ENCODE measurements at regions not wholly inside any gene's neighbourhood (a gene's known extent, or its start where the extent isn't known, plus 50 kb on each side); places are given as distances from the start of the nearest gene placed in this dataset.
"Not testable (repeated sequence)": the region's sequence is repeated elsewhere in the genome, so short reads cannot be mapped to it uniquely, and the experiment has no call there.

DNA sequence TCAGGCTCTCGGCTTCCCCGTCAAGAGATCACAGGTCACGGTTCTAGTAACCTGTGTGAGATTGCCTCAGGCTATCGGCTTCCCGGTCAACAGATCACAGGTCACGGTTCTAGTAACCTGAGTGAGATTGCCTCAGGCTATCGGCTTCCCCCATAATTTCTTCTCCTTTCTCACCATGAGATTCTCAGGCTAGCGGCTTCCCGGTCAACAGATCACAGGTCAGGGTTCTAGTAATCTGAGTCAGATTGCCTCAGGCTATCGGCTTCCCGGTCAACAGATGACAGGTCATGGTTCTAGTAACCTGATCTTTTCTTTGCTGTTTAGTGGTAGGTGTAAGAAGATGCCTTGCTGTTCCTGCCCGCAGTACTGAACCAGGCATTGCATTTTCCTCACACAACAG, 418.2 kb upstream of the ZNF717 start:
- no peak for DNase-seq (ENCODE audit: low spot score)

DNA sequence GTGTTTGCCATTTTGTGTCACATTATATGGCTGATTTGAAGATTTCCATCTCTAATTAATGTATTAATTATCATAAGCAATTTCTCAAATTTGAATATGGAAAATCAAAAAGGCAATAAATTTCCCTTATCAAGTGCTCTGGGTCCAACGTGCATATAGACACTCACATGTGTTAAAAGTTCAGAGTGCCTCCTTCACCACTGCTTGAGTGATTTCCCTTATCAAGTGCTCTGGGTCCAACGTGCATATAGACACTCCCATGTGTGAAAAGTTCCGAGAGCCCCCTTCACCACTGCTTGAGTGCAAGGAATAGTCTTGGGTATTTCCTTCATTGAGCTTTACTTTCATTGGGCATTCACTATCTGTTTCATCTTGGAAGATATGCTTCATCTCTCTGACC, 421.0 kb upstream of the ZNF717 start:
- no peak for DNase-seq (ENCODE audit: low spot score)

- DNase-seq (ENCODE audit: low spot score), result no peak
These were observed 427.3 kb upstream of the ZNF717 start for GRCh38 chr3:76212679-76213078.

DNA sequence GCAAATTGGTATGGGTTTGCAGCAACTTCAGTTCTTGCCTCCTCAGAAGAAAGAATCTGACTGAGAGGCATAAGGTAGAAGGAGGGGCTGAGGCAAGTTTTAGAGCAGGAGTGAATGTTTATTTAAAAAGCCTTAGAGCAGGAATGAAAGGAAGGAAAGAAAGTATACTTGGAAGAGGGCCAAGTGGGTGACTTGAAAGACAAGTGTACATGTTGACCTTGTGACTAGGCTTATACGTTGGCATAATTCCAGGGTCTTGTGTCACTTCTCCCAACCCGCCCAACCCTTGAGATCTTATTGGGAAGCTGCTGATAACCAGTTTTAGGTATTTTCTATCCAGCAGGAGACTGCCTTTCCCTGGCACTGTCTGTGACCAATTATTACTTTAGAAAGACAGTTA, 436.9 kb upstream of the ZNF717 start:
- DNase-seq (ENCODE audit: low spot score), result no peak

- DNase-seq (ENCODE audit: low spot score), result no peak
These were observed 445.9 kb upstream of the ZNF717 start for GRCh38 chr3:76231258-76231657.

- no peak for DNase-seq (ENCODE audit: low spot score)
These were observed 457.8 kb upstream of the ZNF717 start for GRCh38 chr3:76242886-76243753.

DNA sequence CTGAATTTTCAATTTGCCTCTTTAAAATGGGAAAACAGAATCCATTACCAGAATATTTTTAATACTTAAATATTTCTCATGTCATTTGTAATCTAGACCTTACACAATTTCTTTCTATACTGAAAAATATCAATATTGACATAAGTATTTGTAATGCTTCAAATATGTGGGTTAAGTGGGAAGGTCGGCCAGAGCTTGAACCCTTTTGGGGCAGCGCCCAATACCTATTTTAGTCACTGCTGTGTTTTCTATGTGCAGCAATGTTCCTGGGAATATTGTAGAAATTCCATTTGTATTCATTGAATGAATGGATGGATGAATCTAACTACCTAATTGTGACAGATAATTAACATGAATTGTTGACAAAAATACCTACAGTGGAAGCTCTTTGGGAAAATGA, 459.7 kb upstream of the ZNF717 start:
- DNase-seq (ENCODE audit: low spot score), result no peak

DNA sequence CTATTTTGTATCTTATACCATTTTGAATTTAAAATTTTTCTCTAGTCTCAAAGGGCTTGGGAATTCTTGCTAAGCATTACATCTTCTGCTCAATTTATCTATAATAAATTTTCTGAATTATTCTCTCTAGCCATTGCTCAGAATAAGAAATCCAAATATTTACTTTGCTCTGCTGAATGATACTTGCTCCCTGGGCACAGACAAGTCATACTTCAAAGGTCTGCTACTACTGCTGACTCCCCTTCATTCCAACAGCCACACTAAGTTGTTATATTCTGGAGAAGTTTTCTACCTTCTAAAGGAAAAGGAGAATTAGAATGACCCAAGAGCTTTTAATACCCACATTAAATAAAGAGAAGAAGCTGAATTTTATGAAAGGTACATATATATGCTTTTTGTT, 460.3 kb upstream of the ZNF717 start:
- DNase-seq (ENCODE audit: low spot score), result no peak

- no peak for DNase-seq (ENCODE audit: low spot score)
These were observed 479.1 kb upstream of the ZNF717 start for GRCh38 chr3:76264496-76264895.

DNA sequence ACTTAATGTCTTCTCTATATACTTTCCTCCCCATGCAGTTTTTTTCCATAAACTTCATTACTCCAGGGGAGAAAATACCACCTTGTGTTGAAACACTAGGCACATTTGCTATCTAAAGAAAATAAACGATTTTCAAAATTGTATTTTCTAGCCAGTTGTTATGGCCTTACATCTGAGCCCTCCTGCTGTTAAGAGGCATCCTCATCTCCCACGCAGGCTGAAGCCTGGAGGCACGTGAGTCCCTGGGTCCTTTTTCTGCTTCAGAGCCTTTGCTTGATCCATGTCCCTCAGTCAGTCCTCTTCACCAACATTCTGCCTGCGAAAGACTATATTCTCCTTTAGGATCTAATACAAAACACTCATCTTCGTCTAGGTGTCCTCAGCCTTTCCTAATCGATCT, 479.6 kb upstream of the ZNF717 start:
- no peak for DNase-seq (ENCODE audit: low spot score)

DNA sequence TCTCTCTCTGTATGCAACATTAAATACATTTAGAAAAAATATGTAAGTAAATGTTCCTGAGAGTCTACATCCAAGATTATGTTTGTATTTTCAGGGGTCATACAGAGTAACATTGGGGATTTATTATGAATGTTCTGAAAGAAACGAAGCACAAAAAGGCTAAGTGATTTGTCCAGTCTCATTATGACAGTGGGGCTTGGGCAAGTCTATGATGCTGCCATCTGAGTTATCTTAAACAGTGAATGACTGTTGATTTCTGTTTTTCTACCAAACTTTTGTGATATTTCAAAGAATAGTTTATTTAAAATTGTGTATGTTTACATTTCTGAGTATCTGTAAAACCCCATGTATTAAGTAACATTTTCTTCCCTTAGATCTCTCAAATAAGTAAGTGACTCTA, 481.2 kb upstream of the ZNF717 start:
- no peak for DNase-seq (ENCODE audit: low spot score)

DNA sequence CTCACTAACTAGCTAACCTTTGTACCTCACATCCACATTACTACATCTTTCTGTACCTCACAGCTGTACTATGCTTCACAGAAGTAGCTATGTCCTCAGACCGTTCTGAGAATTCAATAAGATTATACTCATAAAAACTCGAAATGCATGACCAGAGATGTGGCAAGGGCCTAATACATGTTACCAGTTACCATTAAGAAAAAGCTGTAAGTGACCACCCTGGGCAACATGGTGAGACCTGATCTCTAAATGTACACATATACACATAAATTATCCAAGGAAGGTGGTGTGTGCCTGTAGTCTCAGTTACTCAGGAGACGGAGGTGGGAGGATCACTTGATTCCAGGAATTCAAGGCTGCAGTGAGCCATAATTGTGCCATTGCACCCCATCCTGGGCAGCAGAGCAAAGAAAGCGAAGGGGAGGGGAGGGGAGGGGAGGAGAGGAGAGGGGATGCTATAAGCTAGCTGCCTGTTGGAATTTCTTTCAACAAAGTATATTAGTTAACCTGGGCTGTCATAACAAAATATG, 482.6 kb upstream of the ZNF717 start:
- no peak for DNase-seq (ENCODE audit: low spot score)

- DNase-seq (ENCODE audit: low spot score), result no peak
These were observed 508.5 kb upstream of the ZNF717 start for GRCh38 chr3:76293856-76294255.

GRCh38 chr3:76300746-76301145, 515.4 kb upstream of the ZNF717 start:
- DNase-seq (ENCODE audit: low spot score), result no peak

DNA sequence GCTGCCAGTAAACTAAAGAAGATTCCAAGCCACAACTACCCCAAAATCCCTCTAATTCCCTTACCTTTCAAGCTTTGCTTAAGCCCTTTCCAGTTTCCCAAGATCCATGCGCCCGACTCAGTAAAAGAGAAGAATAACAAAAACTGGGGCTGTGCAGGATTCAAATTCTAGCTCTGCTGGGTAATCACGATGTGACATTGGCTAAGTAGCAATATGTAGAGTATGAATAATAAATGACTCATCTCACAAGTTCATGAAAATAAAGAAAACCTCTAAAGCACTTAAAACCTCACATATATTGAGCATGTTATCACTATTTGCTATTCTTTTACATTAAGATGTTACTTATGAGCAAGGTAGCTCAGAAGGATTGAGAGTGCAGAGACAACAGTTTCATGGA, 522.2 kb upstream of the ZNF717 start:
- no peak for DNase-seq (ENCODE audit: low spot score)

DNA sequence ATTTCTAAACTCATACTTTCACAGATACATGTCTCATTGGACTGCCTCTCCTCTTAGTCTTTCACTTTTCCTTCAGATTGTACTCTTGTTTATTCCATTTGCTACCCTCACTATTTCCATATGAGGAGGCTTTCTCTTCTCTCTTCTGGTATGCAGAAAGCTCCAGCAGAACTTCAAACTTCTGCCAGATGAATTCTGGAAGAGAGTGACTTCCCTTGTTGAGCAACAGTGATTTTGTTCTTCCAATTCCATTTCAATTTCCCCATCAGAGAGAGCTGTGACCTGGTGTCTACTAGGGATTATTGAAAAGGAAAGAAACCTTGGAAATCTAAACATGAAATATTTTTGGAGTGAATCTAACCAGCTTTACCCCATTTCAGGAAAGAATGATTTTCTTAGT, 523.2 kb upstream of the ZNF717 start:
- no peak for DNase-seq (ENCODE audit: low spot score)

DNA sequence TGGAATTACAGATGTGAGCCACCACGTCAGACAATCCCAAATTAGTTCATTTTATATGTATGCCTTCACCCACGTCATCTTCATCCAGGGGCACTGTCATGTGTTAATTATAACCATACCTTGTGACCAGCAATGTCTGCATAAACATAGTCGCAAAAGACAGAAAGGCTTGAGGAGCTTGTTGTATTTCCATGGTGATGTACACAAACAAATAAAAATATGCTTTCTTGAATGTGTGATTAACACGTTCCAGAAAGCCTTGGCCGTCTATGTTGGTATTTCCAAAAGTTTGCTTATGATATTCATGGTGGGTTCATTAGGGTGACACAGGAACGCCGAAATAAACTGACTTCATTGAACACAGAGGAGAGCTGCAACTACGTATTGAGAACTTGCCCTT, 524.7 kb upstream of the ZNF717 start:
- DNase-seq (ENCODE audit: low spot score), result no peak

DNA sequence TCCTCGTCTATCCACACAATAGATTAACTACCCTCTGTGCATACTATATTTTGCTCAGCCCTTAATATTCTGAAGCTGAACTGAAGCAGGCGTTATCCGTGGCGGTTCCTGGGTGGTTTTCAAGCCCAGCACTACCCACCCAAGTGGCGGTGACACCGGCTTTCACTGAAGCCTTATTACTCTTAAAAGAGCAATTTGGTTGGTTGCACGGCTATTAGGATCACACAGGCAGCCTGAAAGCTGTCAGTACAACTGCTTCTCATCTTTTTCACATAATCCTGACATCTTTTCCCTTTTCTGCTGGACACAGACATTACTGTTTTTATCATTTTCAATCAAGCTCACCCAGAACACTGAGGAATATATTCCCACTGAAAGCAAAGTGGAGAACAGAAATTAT, 525.3 kb upstream of the ZNF717 start:
- no peak for DNase-seq (ENCODE audit: low spot score)

DNA sequence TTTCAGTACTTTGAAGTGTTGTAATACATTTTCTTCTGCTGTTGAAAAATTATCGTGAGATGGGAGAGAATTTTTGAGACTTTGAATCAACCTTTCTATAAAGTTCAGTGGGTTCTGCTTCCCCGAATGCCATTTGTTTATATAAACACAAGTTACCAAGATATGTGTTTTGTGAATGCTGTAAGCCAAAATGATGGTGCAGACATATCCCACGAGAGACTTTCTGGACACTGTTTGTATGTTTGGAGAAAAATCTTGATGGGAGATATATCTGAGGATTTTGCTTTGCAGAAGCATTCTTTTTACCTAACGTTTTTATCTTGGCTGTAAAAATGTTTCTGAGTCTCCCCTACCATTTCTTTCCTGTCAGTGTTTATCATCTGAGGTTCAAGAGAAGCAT, 526.6 kb upstream of the ZNF717 start:
- DNase-seq (ENCODE audit: low spot score), result no peak

- DNase-seq (ENCODE audit: low spot score), result not testable (repeated sequence)
These were observed 530.6 kb upstream of the ZNF717 start for GRCh38 chr3:76315906-76316305.

DNA sequence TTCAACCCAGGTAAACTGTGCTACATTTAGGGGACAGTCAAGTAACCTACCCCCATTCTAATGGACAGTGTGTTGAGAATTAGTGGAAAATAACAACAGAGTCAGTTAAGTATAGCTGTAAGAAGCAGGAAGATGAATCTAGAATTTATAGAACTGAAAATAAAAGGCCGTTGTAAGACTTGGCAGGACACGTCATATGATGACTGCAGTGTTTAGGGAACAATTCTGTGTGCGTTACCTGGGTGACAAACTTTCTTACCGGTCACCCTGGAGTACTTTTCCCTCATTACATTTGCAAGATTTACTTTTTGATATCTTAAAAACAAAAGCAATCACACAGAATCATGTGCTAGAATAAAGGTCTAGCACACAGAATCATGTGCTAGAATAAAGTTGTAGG, 536.3 kb upstream of the ZNF717 start:
- DNase-seq (ENCODE audit: low spot score), result no peak

DNA sequence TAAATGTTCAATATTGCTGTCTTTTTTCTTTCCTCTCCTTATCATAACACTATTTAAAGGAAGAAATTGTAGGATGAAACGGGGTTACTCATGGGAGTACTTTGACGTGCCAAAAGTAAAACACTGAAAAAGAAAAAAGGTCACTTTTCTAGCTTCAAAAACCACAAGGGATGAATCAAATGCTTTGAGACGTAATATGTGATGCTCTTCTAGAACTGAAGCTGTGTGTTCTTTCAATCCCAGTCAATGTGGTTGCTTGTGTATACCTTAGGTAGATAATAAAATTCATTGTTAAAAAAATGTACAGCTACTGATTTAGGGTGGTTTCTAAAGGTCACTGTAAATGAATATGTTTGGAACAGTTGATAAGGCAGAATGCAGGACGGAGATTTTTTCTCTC, 538.8 kb upstream of the ZNF717 start:
- no peak for DNase-seq (ENCODE audit: low spot score)

DNA sequence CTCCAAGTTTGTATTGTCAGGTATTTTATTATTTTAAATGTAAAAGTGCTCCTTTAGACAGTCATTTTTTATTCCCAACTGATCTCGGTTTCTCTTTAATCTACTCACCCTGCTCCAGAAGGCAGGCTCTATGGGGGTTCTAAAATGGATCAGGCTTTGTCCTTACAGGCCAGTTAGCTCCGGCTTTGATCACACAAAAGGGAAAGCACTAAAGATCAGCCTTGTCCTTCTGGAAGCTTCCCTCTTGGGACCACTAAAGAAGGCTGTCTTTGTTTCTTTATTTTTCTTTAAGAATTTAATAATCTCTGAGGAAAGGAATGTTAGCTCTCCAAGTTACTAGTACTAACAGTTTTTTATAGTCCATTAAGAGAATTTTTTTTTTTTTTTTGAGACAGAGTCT, 560.5 kb upstream of the ZNF717 start:
- DNase-seq (ENCODE audit: low spot score), result no peak

GRCh38 chr3:76346690-76347089, 561.3 kb upstream of the ZNF717 start:
- no peak for DNase-seq (ENCODE audit: low spot score)

All from HuH-7.5 (cell line).